ENCODE measurements at regions not wholly inside any gene's neighbourhood (a gene's known extent, or its start where the extent isn't known, plus 50 kb on each side); places are given as distances from the start of the nearest gene placed in this dataset.

DNA sequence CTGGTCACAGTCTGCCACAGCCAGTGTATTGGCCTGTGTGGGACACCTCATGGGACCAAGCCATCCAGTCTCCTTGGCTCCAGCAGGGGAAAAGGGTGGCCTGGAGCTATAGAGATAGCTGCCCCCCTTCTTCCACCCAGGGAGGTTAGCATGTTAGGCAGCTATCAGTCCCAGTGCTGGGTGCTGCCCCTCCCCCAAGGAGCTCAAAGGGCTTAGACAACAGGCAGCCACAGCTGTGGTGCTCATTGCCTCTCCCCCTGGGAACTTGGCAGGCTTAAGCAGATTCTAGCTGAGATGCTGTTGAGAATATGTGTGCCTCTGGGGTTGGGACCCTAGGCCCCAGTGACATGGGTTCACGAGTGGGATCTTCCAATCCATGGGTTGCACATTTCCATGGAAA lies 226.0 kb upstream of the PTGER4 start:
- TF ChIP-seq, protein P1, sequence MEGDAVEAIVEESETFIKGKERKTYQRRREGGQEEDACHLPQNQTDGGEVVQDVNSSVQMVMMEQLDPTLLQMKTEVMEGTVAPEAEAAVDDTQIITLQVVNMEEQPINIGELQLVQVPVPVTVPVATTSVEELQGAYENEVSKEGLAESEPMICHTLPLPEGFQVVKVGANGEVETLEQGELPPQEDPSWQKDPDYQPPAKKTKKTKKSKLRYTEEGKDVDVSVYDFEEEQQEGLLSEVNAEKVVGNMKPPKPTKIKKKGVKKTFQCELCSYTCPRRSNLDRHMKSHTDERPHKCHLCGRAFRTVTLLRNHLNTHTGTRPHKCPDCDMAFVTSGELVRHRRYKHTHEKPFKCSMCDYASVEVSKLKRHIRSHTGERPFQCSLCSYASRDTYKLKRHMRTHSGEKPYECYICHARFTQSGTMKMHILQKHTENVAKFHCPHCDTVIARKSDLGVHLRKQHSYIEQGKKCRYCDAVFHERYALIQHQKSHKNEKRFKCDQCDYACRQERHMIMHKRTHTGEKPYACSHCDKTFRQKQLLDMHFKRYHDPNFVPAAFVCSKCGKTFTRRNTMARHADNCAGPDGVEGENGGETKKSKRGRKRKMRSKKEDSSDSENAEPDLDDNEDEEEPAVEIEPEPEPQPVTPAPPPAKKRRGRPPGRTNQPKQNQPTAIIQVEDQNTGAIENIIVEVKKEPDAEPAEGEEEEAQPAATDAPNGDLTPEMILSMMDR (conservative IDR thresholded peaks at IDR 0.05), result no peak
- no peak for TF ChIP-seq ZFX (IDR thresholded peaks at IDR 0.05)
- no peak overlapping the region for H3K27ac ChIP-seq

DNA sequence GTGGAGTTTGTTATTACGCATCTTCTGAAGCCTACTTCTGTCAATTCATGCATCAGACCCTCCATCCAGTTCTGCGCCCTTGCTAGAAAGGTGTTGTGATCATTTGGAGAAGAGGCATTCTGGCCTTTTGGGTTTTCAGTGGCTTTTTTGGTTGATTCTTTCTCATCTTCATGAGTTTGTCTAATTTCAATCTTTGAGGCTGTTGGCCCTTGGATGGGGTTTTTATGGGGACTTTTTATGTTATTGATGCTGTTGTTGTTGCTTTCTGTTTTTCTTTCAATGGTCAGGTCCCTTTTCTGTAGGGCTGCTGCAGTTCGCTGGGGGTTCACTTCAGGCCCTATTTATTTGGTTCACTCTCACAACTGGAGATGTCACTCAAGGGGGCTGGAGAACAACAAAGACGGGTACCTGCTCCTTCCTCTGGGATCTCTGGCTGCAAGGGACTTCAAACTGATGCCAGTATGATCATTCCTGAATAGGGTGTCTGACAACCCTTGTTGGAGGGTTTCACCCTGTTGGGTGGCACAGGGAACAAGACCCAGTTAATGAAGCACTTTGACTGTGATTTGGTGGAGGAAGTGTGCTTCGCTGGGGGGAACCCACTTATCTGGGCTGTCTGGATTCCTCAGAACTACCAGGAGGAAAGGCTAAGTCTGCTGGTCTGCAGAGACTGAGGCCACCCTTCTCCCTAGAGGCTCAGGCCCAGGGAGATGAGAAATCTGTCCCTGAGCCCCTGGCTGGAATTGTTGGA lies 226.7 kb upstream of the PTGER4 start:
- no peak overlapping the region for H3K27ac ChIP-seq
- TF ChIP-seq, protein P1 (conservative IDR thresholded peaks at IDR 0.05), result no peak
- TF ChIP-seq ZFX (IDR thresholded peaks at IDR 0.05), result no peak

DNA sequence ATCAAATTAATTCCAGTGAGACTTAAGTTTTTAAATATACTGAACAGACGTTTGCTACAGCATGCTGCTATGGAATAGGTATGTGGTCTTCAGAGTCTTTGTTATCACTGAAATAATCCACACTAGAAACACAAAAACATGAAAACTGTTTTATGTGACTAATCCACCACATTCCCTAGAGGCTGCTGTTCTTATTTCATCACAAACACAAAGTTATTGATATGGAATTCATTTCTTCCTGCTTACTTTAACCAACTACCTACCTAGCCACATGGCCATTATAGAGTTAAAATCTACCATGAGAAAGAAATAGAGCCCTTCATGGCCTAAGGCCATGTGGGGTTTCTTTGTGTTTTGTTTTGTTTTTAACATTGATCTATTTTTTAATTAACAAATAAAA lies 232.3 kb upstream of the PTGER4 start:
- TF ChIP-seq, protein P1 (conservative IDR thresholded peaks at IDR 0.05), result no peak
- TF ChIP-seq ZFX (IDR thresholded peaks at IDR 0.05), result no peak
- H3K27ac ChIP-seq, result no peak overlapping the region

DNA sequence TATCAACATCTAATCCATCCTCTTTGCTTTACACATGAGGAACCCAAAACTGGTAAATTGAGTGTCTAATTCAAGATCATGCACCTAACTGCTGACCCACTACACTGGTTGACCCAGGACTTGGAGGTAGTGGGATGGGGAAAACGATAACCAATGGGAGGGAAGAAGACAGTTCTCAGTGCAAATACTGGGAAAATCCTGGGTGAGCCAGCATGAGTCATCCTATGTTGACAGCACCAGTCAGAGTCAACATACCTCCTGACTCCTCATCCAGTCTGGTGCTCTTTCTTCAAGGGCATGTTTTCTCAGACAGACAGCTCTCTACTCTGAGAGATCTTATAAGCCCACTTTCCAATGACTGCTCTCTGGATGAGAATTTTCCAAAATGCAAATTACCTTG lies 232.8 kb upstream of the PTGER4 start:
- TF ChIP-seq ZFX (IDR thresholded peaks at IDR 0.05), result no peak
- TF ChIP-seq, protein P1 (conservative IDR thresholded peaks at IDR 0.05), result no peak
- no peak overlapping the region for H3K27ac ChIP-seq

DNA sequence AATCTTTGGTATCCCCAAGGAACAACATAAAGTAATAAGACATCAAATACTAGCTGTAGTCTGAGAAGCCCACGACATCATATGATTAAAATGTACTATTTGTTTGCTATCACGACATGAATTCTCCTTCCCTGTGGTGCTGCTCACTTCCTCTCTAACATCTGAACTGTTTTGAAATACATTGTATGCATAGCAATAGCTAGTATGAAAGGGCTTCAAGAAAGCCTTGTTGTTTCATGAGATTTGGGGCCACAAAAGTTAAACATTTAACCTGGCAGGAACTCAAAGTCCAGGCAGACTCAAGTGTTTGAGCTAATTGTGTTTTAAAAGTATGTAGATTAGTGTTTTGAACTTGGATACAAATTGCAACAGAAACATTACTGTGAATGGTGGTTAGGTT lies 237.4 kb upstream of the PTGER4 start:
- no peak overlapping the region for H3K27ac ChIP-seq

DNA sequence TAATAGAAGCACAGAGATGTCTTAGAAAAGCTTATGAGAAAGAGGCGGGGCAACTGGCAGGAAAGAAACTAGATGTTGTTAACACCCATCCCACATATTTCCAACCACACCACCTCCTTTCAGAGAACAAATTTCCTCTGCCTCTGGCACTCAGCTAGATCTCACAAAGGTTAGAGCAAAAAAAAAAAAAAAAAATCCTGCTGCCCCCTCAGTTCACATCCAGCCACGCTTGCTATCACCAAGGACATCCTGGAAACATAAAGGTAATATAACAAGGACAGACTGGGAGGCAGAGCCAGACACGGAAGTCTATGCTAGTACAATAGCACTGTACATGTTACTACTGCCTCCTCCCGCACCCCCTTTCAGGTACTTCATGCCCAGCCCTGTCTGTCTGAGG lies 238.0 kb upstream of the PTGER4 start:
- H3K27ac ChIP-seq, result no peak overlapping the region
- TF ChIP-seq, protein P1 (conservative IDR thresholded peaks at IDR 0.05), result no peak
- TF ChIP-seq ZFX (IDR thresholded peaks at IDR 0.05), result no peak

More for the DNA sequence above, 237.4 kb upstream of the PTGER4 start:
- TF ChIP-seq, protein P1 (conservative IDR thresholded peaks at IDR 0.05), result no peak
- TF ChIP-seq ZFX (IDR thresholded peaks at IDR 0.05), result no peak

DNA sequence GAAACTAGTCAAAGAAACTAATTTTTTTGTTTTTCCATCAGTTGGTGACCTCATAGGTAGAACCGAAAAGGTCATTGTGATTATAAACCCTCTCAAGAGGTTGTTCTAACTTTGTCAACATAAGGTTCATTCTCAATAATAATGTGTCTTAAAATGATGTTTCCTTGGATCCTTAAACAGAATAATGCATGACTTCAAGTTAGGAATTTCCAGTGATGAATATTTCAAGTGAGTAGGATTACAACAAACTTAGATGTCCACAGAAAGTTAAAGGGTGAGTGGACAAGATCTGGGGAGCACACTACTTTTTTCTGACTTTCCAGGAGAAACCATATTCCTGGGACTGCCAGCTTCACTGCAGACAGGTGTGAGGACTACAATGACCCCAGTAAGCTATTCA lies 239.0 kb upstream of the PTGER4 start:
- TF ChIP-seq ZFX (IDR thresholded peaks at IDR 0.05), result no peak
- TF ChIP-seq, protein P1 (conservative IDR thresholded peaks at IDR 0.05), result no peak
- no peak overlapping the region for H3K27ac ChIP-seq
